B cell (primary cell): ENCODE measurements at regions not wholly inside any gene's neighbourhood (a gene's known extent, or its start where the extent isn't known, plus 50 kb on each side); places are given as distances from the start of the nearest gene placed in this dataset.

Experiments used
- ATAC-seq: fragments of 200-7000 bp; cut with Tn5 transposase; one replicate; pipeline ENCODE4 v1.10.0; 2021; ENCODE audit warnings: low read depth, mild to moderate bottlenecking, moderate number of reproducible peaks, moderate library complexity
- CTCF ChIA-PET: fragments of 350-600 bp; sonication (Branson Sonifier 250); formaldehyde crosslinking; loops from one replicate; lab custom pipeline; 2021; ENCODE audit warnings: antibody characterized with exemption, inconsistent platforms; lab: Charles Lee
- POLR2A ChIA-PET: fragments of 350-600 bp; sonication (Branson Sonifier 250); formaldehyde crosslinking; loops from one replicate; lab custom pipeline; 2021; ENCODE audit warnings: antibody characterized with exemption; lab: Charles Lee
- DNase-seq: peaks from one replicate; pipeline ENCODE4 v3.0.0; 2013
- H2AFZ ChIP-seq: 2 replicates; pipeline ENCODE4 v1.6.1; 2012; ENCODE audit warnings: mild to moderate bottlenecking, low read depth, low read length; ENCODE audit not compliant: insufficient read depth, poor library complexity, severe bottlenecking
- H3K27ac ChIP-seq, 2 donors: 1 replicate in 1 of 2; 2 replicates in 1 of 2; pipeline ENCODE4 v1.5.1; 2012 to 2013; ENCODE audit warnings: low read length in 2 of 2, mild to moderate bottlenecking in 2 of 2, moderate library complexity in 1 of 2
- H3K27me3 ChIP-seq, 4 experiments: fragments of 200-600 bp in 1 of 4; sonication (generic) in 1 of 4; replicated peaks in 1 of 4; 1 replicate in 2 of 4; 2 replicates in 2 of 4; pipeline versions ENCODE4 v1.6.1 to v1.7.0; 2013 to 2016; ENCODE audit warnings: low read length in 3 of 4, mild to moderate bottlenecking in 2 of 4, mixed read lengths in 1 of 4, moderate library complexity in 1 of 4; ENCODE audit not compliant: insufficient read depth in 4 of 4, control insufficient read depth in 3 of 4; ENCODE audit errors: control extremely low read depth in 1 of 4
- H3K36me3 ChIP-seq, 2 experiments: replicated peaks in 1 of 2; 1 replicate in 1 of 2; 2 replicates in 1 of 2; pipeline versions ENCODE4 v1.6.1 to v1.7.1; 2013; ENCODE audit warnings: low read length in 1 of 2; ENCODE audit not compliant: insufficient read depth in 2 of 2, control insufficient read depth in 1 of 2; ENCODE audit errors: control extremely low read depth in 1 of 2, extremely low read depth in 1 of 2
- H3K4me1 ChIP-seq, 2 donors: fragments of 200-600 bp in 1 of 2; sonication (generic) in 1 of 2; 1 replicate in 1 of 2; 2 replicates in 1 of 2; pipeline versions ENCODE4 v1.5.1 to v1.6.1; 2013 to 2017; ENCODE audit warnings: low read length in 2 of 2; ENCODE audit not compliant: control insufficient read depth in 2 of 2, insufficient read depth in 2 of 2
- H3K4me2 ChIP-seq: replicated peaks from 2 replicates; pipeline ENCODE3; 2012; ENCODE audit warnings: mild to moderate bottlenecking, low read depth, low read length; ENCODE audit not compliant: poor library complexity, severe bottlenecking
- H3K4me3 ChIP-seq, 5 experiments: fragments of 200-600 bp in 1 of 5; sonication (generic) in 1 of 5; 1 replicate in 3 of 5; 2 replicates in 2 of 5; pipeline versions ENCODE4 v1.5.1 to v1.7.0; 2011 to 2016; ENCODE audit warnings: low read length in 4 of 5, mild to moderate bottlenecking in 4 of 5, low read depth in 2 of 5, control low read depth in 1 of 5, moderate library complexity in 1 of 5; ENCODE audit not compliant: insufficient read depth in 1 of 5; ENCODE audit errors: control extremely low read depth in 1 of 5, extremely low read depth in 1 of 5
- H3K79me2 ChIP-seq: fragments of 200-600 bp; sonication (generic); one replicate; pipeline ENCODE4 v1.6.0; 2016; ENCODE audit warnings: low read length; ENCODE audit not compliant: control insufficient read depth, insufficient read depth
- H3K9ac ChIP-seq: fragments of 200-600 bp; sonication (generic); 2 replicates; pipeline ENCODE4 v1.6.1; 2017; ENCODE audit warnings: mild to moderate bottlenecking, low read length, moderate library complexity
- H3K9me3 ChIP-seq, 3 donors: one replicate each; pipeline versions ENCODE4 v1.6.1 to v1.7.1; 2013; ENCODE audit warnings: low read length in 2 of 3; ENCODE audit not compliant: control insufficient read depth in 2 of 3, insufficient read depth in 1 of 3; ENCODE audit errors: control extremely low read depth in 1 of 3
- H4K20me1 ChIP-seq: 2 replicates; pipeline ENCODE4 v1.6.0; 2012; ENCODE audit warnings: mild to moderate bottlenecking, low read length; ENCODE audit not compliant: insufficient read depth, control insufficient read depth, poor library complexity, severe bottlenecking
- H3K27ac Mint-ChIP-seq: one replicate; pipeline ENCODE4 v1.8.0; 2021; ENCODE audit warnings: mixed read lengths
- H3K27me3 Mint-ChIP-seq: one replicate; pipeline ENCODE4 v1.8.0; 2021; ENCODE audit warnings: mixed read lengths
- H3K4me1 Mint-ChIP-seq: one replicate; pipeline ENCODE4 v1.8.0; 2021; ENCODE audit warnings: mixed read lengths
- H3K4me3 Mint-ChIP-seq: one replicate; pipeline ENCODE4 v1.8.0; 2021; ENCODE audit warnings: mixed read lengths
- H3K9me3 Mint-ChIP-seq: one replicate; pipeline ENCODE4 v1.8.0; 2022; ENCODE audit warnings: mixed read lengths; ENCODE audit not compliant: insufficient read depth
- EZH2 ChIP-seq: IDR thresholded peaks from 2 replicates; pipeline ENCODE4 v1.6.1; 2012; ENCODE audit warnings: borderline replicate concordance, low read depth, mild to moderate bottlenecking, moderate library complexity, low read length; ENCODE audit not compliant: insufficient read depth, poor library complexity, severe bottlenecking
- WGBS: methylation state at CpG from one replicate; pipeline ENCODE4 v1.1.5; 2013; ENCODE audit warnings: missing lambda C conversion rate; ENCODE audit not compliant: insufficient coverage; 5-methylcytosine and 5-hydroxymethylcytosine counted together
- intact Hi-C: fragments of 100-400 bp; cut with micrococcal nuclease; formaldehyde crosslinking; loops from one replicate; pipeline ENCODE4 v1.10.0; 2022
- TF ChIP-seq, protein P1 (sequence below): fragments of 200-600 bp; IDR thresholded peaks from one replicate; pipeline ENCODE4 v1.8.0; 2022; ENCODE audit warnings: antibody characterized with exemption, mild to moderate bottlenecking

DNA sequence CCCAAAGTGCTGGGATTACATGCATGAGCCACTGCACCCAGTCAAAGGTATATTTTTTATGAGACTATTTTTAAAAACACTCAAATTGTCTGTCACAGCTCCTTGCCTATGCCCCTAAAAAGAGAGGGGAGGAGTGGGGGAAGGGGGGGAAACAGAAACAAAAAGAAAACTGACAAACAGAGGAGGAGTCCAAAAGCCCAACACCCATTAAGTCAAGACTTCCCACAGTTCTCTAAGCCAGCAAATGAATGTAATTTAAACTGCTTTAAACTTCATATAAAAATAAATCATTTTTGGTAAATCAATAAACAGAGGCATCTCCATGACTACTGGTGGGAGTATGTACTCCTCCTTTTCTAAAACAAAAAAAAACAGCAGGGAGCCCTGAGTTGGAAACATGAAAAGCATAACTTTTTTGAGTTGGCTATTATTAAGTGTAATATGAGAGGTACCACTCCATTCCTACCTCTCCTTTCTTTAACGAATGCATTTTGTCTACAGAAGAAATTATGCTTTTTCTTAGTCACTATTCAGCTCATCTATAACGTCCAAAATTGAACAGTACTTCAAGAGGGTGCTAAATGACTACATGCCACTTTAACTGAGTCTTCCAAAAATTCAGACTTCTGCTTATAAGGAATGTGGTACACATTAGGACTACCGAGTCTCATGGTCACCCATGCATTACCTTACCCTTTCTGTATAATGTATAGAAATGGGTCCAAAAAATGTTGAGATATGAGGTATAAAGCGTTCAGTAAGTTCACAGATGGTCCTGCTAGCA lies 119.0 kb upstream of the PRSS16 start:
- Mint-ChIP-seq H3K4me3 (no peak overlapping the region), H3K27ac (no peak overlapping the region), H3K27me3 (no peaks in the 10 kb centered on the region), H3K4me1 (peaks cover 25% of the 10 kb centered on the region), H3K9me3 (no peaks in the 10 kb centered on the region)
- peak; percentile 26 for DNase-seq
- H3K27me3 ChIP-seq, result no peaks in the 10 kb centered on the region
- peaks cover 15 to 23% of the 10 kb centered on the region in 2 donors for H3K4me1 ChIP-seq
- no peaks in the 10 kb centered on the region for H3K36me3 ChIP-seq
- H3K27ac ChIP-seq, result no peak overlapping the region
- intact Hi-C loops, result no loop called here
- ATAC-seq, result no peak
- no peaks in the 10 kb centered on the region for H3K79me2 ChIP-seq
- H3K4me2 ChIP-seq, result no peak overlapping the region
- H3K4me3 ChIP-seq, result no peak overlapping the region
- ChIA-PET CTCF (interaction anchor here (0.7 to 3.4 kb wide), 11 partner anchors 16 to 767 kb away, joined by 3 to 56 read pairs (median 6); a partner anchor contains a TSS), POLR2A (interaction anchor here (0.7 to 1.0 kb wide), 2 partner anchors 19 to 20 kb away, joined by 4 read pairs; a partner anchor contains a TSS)
- H3K9ac ChIP-seq, result no peak overlapping the region
- H4K20me1 ChIP-seq, result no peaks in the 10 kb centered on the region
- TF ChIP-seq, protein P1, sequence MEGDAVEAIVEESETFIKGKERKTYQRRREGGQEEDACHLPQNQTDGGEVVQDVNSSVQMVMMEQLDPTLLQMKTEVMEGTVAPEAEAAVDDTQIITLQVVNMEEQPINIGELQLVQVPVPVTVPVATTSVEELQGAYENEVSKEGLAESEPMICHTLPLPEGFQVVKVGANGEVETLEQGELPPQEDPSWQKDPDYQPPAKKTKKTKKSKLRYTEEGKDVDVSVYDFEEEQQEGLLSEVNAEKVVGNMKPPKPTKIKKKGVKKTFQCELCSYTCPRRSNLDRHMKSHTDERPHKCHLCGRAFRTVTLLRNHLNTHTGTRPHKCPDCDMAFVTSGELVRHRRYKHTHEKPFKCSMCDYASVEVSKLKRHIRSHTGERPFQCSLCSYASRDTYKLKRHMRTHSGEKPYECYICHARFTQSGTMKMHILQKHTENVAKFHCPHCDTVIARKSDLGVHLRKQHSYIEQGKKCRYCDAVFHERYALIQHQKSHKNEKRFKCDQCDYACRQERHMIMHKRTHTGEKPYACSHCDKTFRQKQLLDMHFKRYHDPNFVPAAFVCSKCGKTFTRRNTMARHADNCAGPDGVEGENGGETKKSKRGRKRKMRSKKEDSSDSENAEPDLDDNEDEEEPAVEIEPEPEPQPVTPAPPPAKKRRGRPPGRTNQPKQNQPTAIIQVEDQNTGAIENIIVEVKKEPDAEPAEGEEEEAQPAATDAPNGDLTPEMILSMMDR, result no peak
- no peak for TF ChIP-seq EZH2
- H2AFZ ChIP-seq, result no peak overlapping the region
- peaks cover 0 to 4% (median 0%) of the 10 kb centered on the region in 3 donors for H3K9me3 ChIP-seq
- no CpG with 5 or more reads among the region's 4 CpGs for WGBS

DNA sequence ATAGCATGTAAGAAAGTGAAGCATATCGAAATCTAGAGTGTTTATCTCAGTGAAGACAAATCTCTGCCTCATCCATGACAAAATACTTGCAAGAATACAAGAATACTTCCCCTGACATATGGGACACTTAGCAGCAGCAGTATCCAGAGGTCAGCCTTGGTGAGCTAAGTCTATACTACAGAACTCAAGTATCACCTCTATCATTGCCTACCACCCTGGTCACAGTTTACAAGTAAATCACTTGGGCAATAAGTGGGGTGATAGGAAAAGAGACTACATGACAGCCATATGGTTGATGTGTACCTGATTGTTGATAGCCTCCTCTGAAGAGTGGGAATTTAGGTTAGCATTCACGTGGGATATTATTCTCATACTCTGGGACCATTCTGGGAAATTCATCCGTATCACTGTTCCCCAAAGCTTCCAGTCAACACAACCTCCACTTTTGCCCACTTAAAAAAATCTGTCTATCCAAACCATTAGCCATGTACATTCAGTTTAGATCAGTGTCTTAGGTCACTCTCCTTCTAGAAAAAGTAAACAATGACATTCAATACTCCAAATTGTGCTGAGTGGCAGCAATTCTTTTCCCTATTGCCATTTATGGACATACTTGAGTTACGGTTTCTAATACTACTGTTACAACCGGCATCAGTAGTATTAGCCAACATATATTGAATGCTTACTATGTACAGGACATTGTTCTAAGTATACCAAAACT lies 118.2 kb upstream of the PRSS16 start:
- Histone ChIP-seq H3K27ac (no peak overlapping the region), H3K4me3 (no peak overlapping the region), H3K9me3 (peaks cover 0 to 4% (median 0%) of the 10 kb centered on the region in 3 donors), H3K4me2 (no peak overlapping the region), H2AFZ (no peak overlapping the region), H3K4me1 (peaks cover 20 to 30% of the 10 kb centered on the region in 2 donors), H3K27me3 (no peaks in the 10 kb centered on the region), H3K36me3 (no peaks in the 10 kb centered on the region), H3K79me2 (no peaks in the 10 kb centered on the region), H3K9ac (no peak overlapping the region), H4K20me1 (no peaks in the 10 kb centered on the region)
- TF ChIP-seq, protein P1, result no peak
- no peak for TF ChIP-seq EZH2
- ChIA-PET POLR2A (interaction anchor here (1.0 to 6.4 kb wide), 2 partner anchors 17 to 18 kb away, joined by 4 to 266 read pairs; a partner anchor contains a TSS), CTCF (interaction anchor here (0.7 to 3.4 kb wide), 8 partner anchors 18 to 1005 kb away, joined by 3 to 56 read pairs (median 4); a partner anchor contains a TSS)
- DNase-seq (no peak), ATAC-seq (no peak)
- no peaks in the 10 kb centered on the region for H3K27me3 Mint-ChIP-seq
- intact Hi-C loops, result no loop called here
- 90% methylated on average over 1 of the region's 5 CpGs for WGBS
- H3K4me1 Mint-ChIP-seq, result peaks cover 32% of the 10 kb centered on the region
- no peak overlapping the region for H3K27ac Mint-ChIP-seq
- no peaks in the 10 kb centered on the region for H3K9me3 Mint-ChIP-seq
- no peak overlapping the region for H3K4me3 Mint-ChIP-seq
